ENCODE measurements at regions not wholly inside any gene's neighbourhood (a gene's known extent, or its start where the extent isn't known, plus 50 kb on each side); places are given as distances from the start of the nearest gene placed in this dataset.

- TF ChIP-seq CTCF (IDR thresholded peaks at IDR 0.05) (no peak), POLR2A (IDR thresholded peaks at IDR 0.05) (no peak)
Observed at GRCh38 chr7:25308246-25308645, 80.0 kb upstream of the NPVF start.

All from adrenal gland (tissue), 5 donors.